Cerebellar cortex (tissue), 1 donor: ENCODE measurements at regions not wholly inside any gene's neighbourhood (a gene's known extent, or its start where the extent isn't known, plus 50 kb on each side); places are given as distances from the start of the nearest gene placed in this dataset.
A peak's percentile ranks its signal among the peaks of the same experiment; 100 is the strongest.
"Not testable (repeated sequence)": the region's sequence is repeated elsewhere in the genome, so short reads cannot be mapped to it uniquely, and the experiment has no call there.

Source experiments
- DNase-seq: peaks from one replicate; pipeline ENCODE4 v3.0.0-alpha.2; 2015; ENCODE audit warnings: low spot score

GRCh38 chr4:85018983-85019382, 52.5 kb upstream of the WDFY3 start:
- DNase-seq, result no peak

GRCh38 chr4:85019411-85019810, 52.9 kb upstream of the WDFY3 start:
- no peak for DNase-seq

GRCh38 chr4:85024671-85025070, 58.2 kb upstream of the WDFY3 start:
- DNase-seq, result no peak

GRCh38 chr4:85028910-85029309, 62.4 kb upstream of the WDFY3 start:
- DNase-seq, result no peak

- no peak for DNase-seq
Measured at GRCh38 chr4:85029453-85029852, 63.0 kb upstream of the WDFY3 start.

GRCh38 chr4:85030156-85030555, 63.7 kb upstream of the WDFY3 start:
- DNase-seq, result no peak

- DNase-seq, result not testable (repeated sequence)
Measured at GRCh38 chr4:85033838-85034237, 67.3 kb upstream of the WDFY3 start.

- DNase-seq, result no peak
Measured at GRCh38 chr4:85039526-85039925, 73.0 kb upstream of the WDFY3 start.

GRCh38 chr4:85043812-85044496, 77.5 kb upstream of the WDFY3 start:
- not testable (repeated sequence) for DNase-seq

- DNase-seq, result no peak
Measured at GRCh38 chr4:85050736-85051135, 84.2 kb upstream of the WDFY3 start.

- no peak for DNase-seq
Measured at GRCh38 chr4:85051526-85051925, 85.0 kb upstream of the WDFY3 start.

- DNase-seq, result not testable (repeated sequence)
Measured at GRCh38 chr4:85054925-85055324, 88.4 kb upstream of the WDFY3 start.

GRCh38 chr4:85058551-85058950, 92.1 kb upstream of the WDFY3 start:
- no peak for DNase-seq

GRCh38 chr4:85061974-85062373, 95.5 kb upstream of the WDFY3 start:
- no peak for DNase-seq

GRCh38 chr4:85062466-85062865, 96.0 kb upstream of the WDFY3 start:
- no peak for DNase-seq

- DNase-seq, result no peak
Measured at GRCh38 chr4:85067342-85067741, 100.9 kb upstream of the WDFY3 start.

- DNase-seq, result no peak
Measured at GRCh38 chr4:85078016-85078415, 111.5 kb upstream of the WDFY3 start.

GRCh38 chr4:85081196-85081595, 114.7 kb upstream of the WDFY3 start:
- DNase-seq, result no peak

- DNase-seq, result peak; percentile 69
Measured at GRCh38 chr4:85084371-85085094, 118.0 kb upstream of the WDFY3 start.

- DNase-seq, result no peak
Measured at GRCh38 chr4:85086721-85087120, 120.2 kb upstream of the WDFY3 start.

- DNase-seq, result no peak
Measured at GRCh38 chr4:85092536-85092935, 126.0 kb upstream of the WDFY3 start.

GRCh38 chr4:85092943-85093342, 126.5 kb upstream of the WDFY3 start:
- DNase-seq, result no peak

- DNase-seq, result no peak
Measured at GRCh38 chr4:85094735-85095134, 128.2 kb upstream of the WDFY3 start.

- no peak for DNase-seq
Measured at GRCh38 chr4:85102606-85103005, 136.1 kb upstream of the WDFY3 start.
